ENCODE measurements at regions not wholly inside any gene's neighbourhood (a gene's known extent, or its start where the extent isn't known, plus 50 kb on each side); places are given as distances from the start of the nearest gene placed in this dataset.

DNA sequence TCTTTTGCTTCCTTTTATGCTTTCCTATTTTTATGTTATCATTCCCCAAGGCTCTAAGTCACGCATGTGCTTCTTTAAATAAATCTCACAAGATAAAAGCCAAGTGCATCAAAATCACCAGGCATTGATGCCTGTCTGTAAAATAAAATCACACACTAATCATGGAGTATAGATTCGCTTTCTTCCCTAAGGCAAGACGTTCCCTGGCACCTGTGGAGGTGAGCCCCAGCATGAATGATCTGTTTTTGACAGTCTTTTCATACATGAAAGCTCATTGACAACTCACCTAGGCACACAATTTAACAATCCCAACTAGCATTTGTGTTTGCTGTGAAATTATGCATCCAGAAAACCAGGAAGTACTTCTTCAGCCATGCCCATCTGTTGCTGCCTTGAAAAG lies 146.9 kb upstream of the DMAC1 start:
- H3K9me2 ChIP-seq (ENCODE audit: insufficient read depth), result no peaks in the 10 kb centered on the region
- no peaks in the 10 kb centered on the region for H3K4me1 ChIP-seq (ENCODE audit: insufficient read depth)
- peaks cover 5% of the 10 kb centered on the region for H3K9me3 ChIP-seq (ENCODE audit: low read depth)
- no peaks in the 10 kb centered on the region for H3K36me3 ChIP-seq (ENCODE audit: low read depth)
- H3K9ac ChIP-seq, result no peak overlapping the region
- no peaks in the 10 kb centered on the region for H3K79me2 ChIP-seq (ENCODE audit: insufficient read depth)
- H3F3A ChIP-seq (ENCODE audit: insufficient read depth), result no peaks in the 10 kb centered on the region
- in situ Hi-C loops (cut with MboI), result no loop called here
- H4K20me1 ChIP-seq (ENCODE audit: insufficient read depth), result no peaks in the 10 kb centered on the region
- H3K27me3 ChIP-seq (replicated peaks; ENCODE audit: insufficient read depth), result no peaks in the 10 kb centered on the region
- 13 to 16% methylated on average over 3 of the region's 3 CpGs for WGBS, 2 experiments (ENCODE audit: low coverage in 1 of 2, low lambda C conversion rate in 2 of 2, missing lambda C conversion rate in 2 of 2)
- H3K27ac ChIP-seq, result no peak overlapping the region
- no peak overlapping the region for H2AFZ ChIP-seq
- no peak overlapping the region for H3K4me2 ChIP-seq (ENCODE audit: unreplicated experiment)
- no peak overlapping the region for H3K4me3 ChIP-seq
- TF ChIP-seq EZH2 (IDR thresholded peaks at IDR 0.05; ENCODE audit: insufficient read depth, poor library complexity, severe bottlenecking), result no peak
- DNase-seq, result no peak

DNA sequence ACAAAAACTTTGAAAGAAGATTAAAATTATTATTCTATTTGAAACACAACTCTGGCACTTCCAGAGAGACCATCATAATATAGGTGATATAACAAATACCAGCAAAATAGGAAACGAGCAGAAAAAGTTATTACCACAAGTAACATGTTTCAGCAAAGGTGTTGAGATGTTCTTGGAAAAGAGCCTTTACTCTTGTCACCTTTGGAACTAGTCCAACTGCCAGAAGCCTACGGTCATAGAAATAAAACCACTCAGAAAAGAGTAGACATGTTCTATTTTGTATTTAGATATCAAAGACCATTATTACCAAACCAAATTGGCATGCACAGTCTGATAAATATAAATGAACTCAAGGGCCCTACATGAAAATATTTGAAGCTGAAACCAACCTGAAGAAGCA lies 145.0 kb upstream of the DMAC1 start:
- Histone ChIP-seq H3K27ac (no peak overlapping the region), H3K36me3 (ENCODE audit: low read depth) (no peaks in the 10 kb centered on the region), H3K9me2 (ENCODE audit: insufficient read depth) (0 out of 2 replicates have a peak, but pooled peaks cover 2% of the 10 kb centered on the region), H3K79me2 (ENCODE audit: insufficient read depth) (no peaks in the 10 kb centered on the region), H3K4me2 (ENCODE audit: unreplicated experiment) (no peak overlapping the region), H3K9me3 (ENCODE audit: low read depth) (peaks cover 5% of the 10 kb centered on the region), H3K27me3 (replicated peaks; ENCODE audit: insufficient read depth) (no peaks in the 10 kb centered on the region), H3F3A (ENCODE audit: insufficient read depth) (no peaks in the 10 kb centered on the region), H4K20me1 (ENCODE audit: insufficient read depth) (no peaks in the 10 kb centered on the region), H2AFZ (no peak overlapping the region), H3K9ac (no peak overlapping the region), H3K4me1 (ENCODE audit: insufficient read depth) (no peaks in the 10 kb centered on the region), H3K4me3 (no peak overlapping the region)
- 7 to 10% methylated on average over 2 of the region's 2 CpGs for WGBS, 2 experiments (ENCODE audit: low coverage in 1 of 2, low lambda C conversion rate in 2 of 2, missing lambda C conversion rate in 2 of 2)
- no peak for TF ChIP-seq EZH2phosphoT487 (IDR thresholded peaks at IDR 0.05; ENCODE audit: insufficient read depth, low read depth)
- TF ChIP-seq EZH2 (IDR thresholded peaks at IDR 0.05; ENCODE audit: insufficient read depth, poor library complexity, severe bottlenecking), result no peak
- in situ Hi-C loops (cut with MboI), result no loop called here
- DNase-seq, result no peak

DNA sequence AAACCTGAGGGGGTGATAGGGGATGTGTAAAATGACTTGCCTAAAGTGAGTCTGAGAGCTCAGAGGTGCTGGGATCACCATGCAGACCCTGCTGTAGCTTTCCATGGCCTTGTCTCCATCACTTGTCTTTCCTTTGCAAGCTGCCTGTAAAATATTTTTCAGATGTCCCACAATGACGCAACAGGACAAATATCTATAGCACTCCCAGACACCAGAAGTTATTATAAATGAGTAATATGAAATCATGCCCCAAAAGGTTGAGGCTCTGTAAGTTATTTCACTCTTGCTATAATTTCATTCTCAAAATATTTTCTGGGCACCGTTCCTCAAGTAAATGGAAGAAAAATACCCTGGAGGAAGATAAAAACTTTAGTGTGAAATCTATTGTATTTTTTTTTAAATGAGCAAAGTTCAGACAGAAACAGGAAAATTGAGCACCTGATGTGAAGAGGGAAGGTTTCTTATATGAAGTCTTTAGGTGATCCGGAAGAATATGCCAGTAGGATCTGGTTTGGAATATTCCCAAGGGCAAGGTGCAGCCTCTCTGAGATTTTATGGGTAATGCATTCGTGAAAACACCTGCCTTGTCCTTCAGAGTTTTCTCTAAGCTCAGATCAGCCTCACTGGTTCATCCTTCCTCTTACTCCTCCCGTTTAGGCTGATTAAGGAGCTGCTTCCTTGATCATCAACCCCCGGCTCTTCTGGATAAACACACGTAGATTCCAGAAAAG lies 138.3 kb upstream of the DMAC1 start:
- Histone ChIP-seq H3F3A (ENCODE audit: insufficient read depth) (no peaks in the 10 kb centered on the region), H3K4me1 (ENCODE audit: insufficient read depth) (no peaks in the 10 kb centered on the region), H4K20me1 (ENCODE audit: insufficient read depth) (no peaks in the 10 kb centered on the region), H3K79me2 (ENCODE audit: insufficient read depth) (no peaks in the 10 kb centered on the region), H2AFZ (no peak overlapping the region), H3K27ac (no peak overlapping the region), H3K4me2 (ENCODE audit: unreplicated experiment) (no peak overlapping the region), H3K9me2 (ENCODE audit: insufficient read depth) (0 out of 2 replicates have a peak, but pooled peaks cover 2% of the 10 kb centered on the region), H3K27me3 (replicated peaks; ENCODE audit: insufficient read depth) (no peaks in the 10 kb centered on the region), H3K36me3 (ENCODE audit: low read depth) (no peaks in the 10 kb centered on the region), H3K4me3 (no peak overlapping the region), H3K9me3 (ENCODE audit: low read depth) (peaks cover 5% of the 10 kb centered on the region), H3K9ac (no peak overlapping the region)
- DNase-seq, result no peak
- 15 to 16% methylated on average over 7 of the region's 7 CpGs for WGBS, 2 experiments (ENCODE audit: low coverage in 1 of 2, low lambda C conversion rate in 2 of 2, missing lambda C conversion rate in 2 of 2)
- no peak for TF ChIP-seq EZH2 (IDR thresholded peaks at IDR 0.05; ENCODE audit: insufficient read depth, poor library complexity, severe bottlenecking)
- no peak for TF ChIP-seq EZH2phosphoT487 (IDR thresholded peaks at IDR 0.05; ENCODE audit: insufficient read depth, low read depth)
- in situ Hi-C loops (cut with MboI), result no loop called here

DNA sequence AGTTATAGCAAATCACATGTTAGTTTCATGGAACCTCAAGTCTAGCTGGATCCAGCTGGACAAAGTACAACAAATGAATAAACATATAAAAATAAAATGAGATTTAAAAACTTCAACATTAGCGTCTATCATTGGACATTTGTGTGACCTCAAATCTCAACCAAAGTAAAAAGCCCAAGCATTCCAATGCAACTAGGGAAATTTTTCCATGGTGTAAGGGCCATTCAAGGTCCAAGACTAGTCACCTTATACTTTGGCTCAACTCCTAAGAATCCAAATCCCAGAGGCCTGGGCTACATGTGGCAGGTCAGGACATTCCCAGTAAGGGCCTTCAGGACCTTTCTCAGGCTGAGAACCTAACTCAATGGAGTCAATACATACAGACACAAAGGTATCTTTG lies 137.4 kb upstream of the DMAC1 start:
- Histone ChIP-seq H3K9me3 (ENCODE audit: low read depth) (no peaks in the 10 kb centered on the region), H3K9ac (no peak overlapping the region), H3K4me2 (ENCODE audit: unreplicated experiment) (no peak overlapping the region), H3K79me2 (ENCODE audit: insufficient read depth) (no peaks in the 10 kb centered on the region), H3K36me3 (ENCODE audit: low read depth) (no peaks in the 10 kb centered on the region), H3K27ac (no peak overlapping the region), H4K20me1 (ENCODE audit: insufficient read depth) (no peaks in the 10 kb centered on the region), H2AFZ (no peak overlapping the region), H3F3A (ENCODE audit: insufficient read depth) (no peaks in the 10 kb centered on the region), H3K4me1 (ENCODE audit: insufficient read depth) (no peaks in the 10 kb centered on the region), H3K9me2 (ENCODE audit: insufficient read depth) (0 out of 2 replicates have a peak, but pooled peaks cover 2% of the 10 kb centered on the region), H3K27me3 (replicated peaks; ENCODE audit: insufficient read depth) (no peaks in the 10 kb centered on the region), H3K4me3 (no peak overlapping the region)
- TF ChIP-seq EZH2 (IDR thresholded peaks at IDR 0.05; ENCODE audit: insufficient read depth, poor library complexity, severe bottlenecking) (no peak), EZH2phosphoT487 (IDR thresholded peaks at IDR 0.05; ENCODE audit: insufficient read depth, low read depth) (no peak)
- DNase-seq, result no peak
- 55 to 56% methylated on average over 1 of the region's 1 CpG for WGBS, 2 experiments (ENCODE audit: low coverage in 1 of 2, low lambda C conversion rate in 2 of 2, missing lambda C conversion rate in 2 of 2)
- in situ Hi-C loops (cut with MboI), result no loop called here
